ENCODE measurements at regions not wholly inside any gene's neighbourhood (a gene's known extent, or its start where the extent isn't known, plus 50 kb on each side); places are given as distances from the start of the nearest gene placed in this dataset.
A peak's percentile ranks its signal among the peaks of the same experiment; 100 is the strongest.

GRCh38 chr1:172936088-172936645, 114.6 kb downstream of the TNFSF18 start:
- H3K36me3 ChIP-seq (ENCODE audit: control insufficient read depth, insufficient read depth, low read length): no peaks in the 10 kb centered on the region

More at GRCh38 chr1:172936088-172936645, 114.6 kb downstream of the TNFSF18 start:
- H2AFZ ChIP-seq (replicated peaks; ENCODE audit: low read length, poor library complexity): no peak overlapping the region
- H3K4me1 ChIP-seq (ENCODE audit: control insufficient read depth, insufficient read depth, low read length): peaks cover 31% of the 10 kb centered on the region
- ChIA-PET POLR2A (ENCODE audit: unreplicated experiment) (no interaction called here), CTCF (no interaction called here)
- peak overlapping the region; percentile 52 to 83 for H4K8ac ChIP-seq (ENCODE audit: low read depth in 2 of 2, low read length in 2 of 2)
- no peaks in the 10 kb centered on the region for H3K9me3 ChIP-seq (ENCODE audit: control insufficient read depth, insufficient read depth, low read length)
- H3K27me3 ChIP-seq (ENCODE audit: control insufficient read depth, insufficient read depth, low read length): no peaks in the 10 kb centered on the region
- no peak overlapping the region for H3K4me3 ChIP-seq (ENCODE audit: insufficient read depth, low read depth, low read length)
- no peak overlapping the region for H2AK9ac ChIP-seq (replicated peaks; ENCODE audit: low read depth, low read length, poor library complexity)
- peak overlapping the region; percentile 87 for H3K23ac ChIP-seq (ENCODE audit: low read depth, low read length)
- no peak for DNase-seq
- no peak overlapping the region for H3K4me2 ChIP-seq (ENCODE audit: low read depth, low read length)
- H3K9ac ChIP-seq (ENCODE audit: low read depth, low read length): no peak overlapping the region
- peak overlapping the region; percentile 96 for H4K5ac ChIP-seq (ENCODE audit: low read depth, low read length)
- peak overlapping the region; percentile 97 for H3K14ac ChIP-seq (replicated peaks; ENCODE audit: low read depth, low read length)
- peak overlapping the region; percentile 99 for H2BK5ac ChIP-seq (ENCODE audit: low read depth, low read length, poor library complexity, severe bottlenecking)
- peak overlapping the region; percentile 94 for H3K18ac ChIP-seq (ENCODE audit: low read depth, low read length)
- BruUV-seq (replicated peaks): no TSS peak
- H4K20me1 ChIP-seq (ENCODE audit: insufficient read depth, low read length): no peaks in the 10 kb centered on the region
- no peak for ATAC-seq (ENCODE audit: low read depth)
- H3K4ac ChIP-seq (ENCODE audit: low read depth, low read length): peak overlapping the region; percentile 97
- intact Hi-C loops (cut with micrococcal nuclease) (no loop called here), dilution Hi-C loops (cut with HindIII; ENCODE audit: low sequenced_read_pairs, unreplicated experiment) (no loop called here), in situ Hi-C loops (cut with MboI; ENCODE audit: low sequenced_read_pairs) (no loop called here)
- WGBS, 2 experiments (ENCODE audit: extremely low coverage in 2 of 2, insufficient read length in 1 of 2): 100% methylated on average over 1 of the region's 3 CpGs; no CpG with 5 or more reads in 1 of the 2 experiments
- H3K9me1 ChIP-seq (ENCODE audit: insufficient read depth, low read length): peaks cover 17% of the 10 kb centered on the region
- peak overlapping the region; percentile 96 for H2BK120ac ChIP-seq (ENCODE audit: low read depth, low read length)
- H3K27ac ChIP-seq (ENCODE audit: insufficient read depth, low read length): peak overlapping the region; percentile 50
- peaks cover 9 to 33% of the 10 kb centered on the region in 2 experiments; a peak in 3 of 4 replicates for H3K79me1 ChIP-seq (ENCODE audit: low read depth in 1 of 2, low read length in 2 of 2)
- peak overlapping the region; percentile 99 for H2BK15ac ChIP-seq (ENCODE audit: low read depth, low read length)
- H2BK20ac ChIP-seq (ENCODE audit: low read depth, low read length): peak overlapping the region; percentile 98
- H3K56ac ChIP-seq (ENCODE audit: extremely low read depth, insufficient read depth, low read length): peak overlapping the region; percentile 40
- TF ChIP-seq NFE2L2 (IDR thresholded peaks at IDR 0.05; ENCODE audit: low read depth, low read length) (no peak), CEBPB (IDR thresholded peaks at IDR 0.05; ENCODE audit: low read depth, low read length) (no peak), BHLHE40 (IDR thresholded peaks at IDR 0.05; ENCODE audit: low read depth, low read length) (no peak), USF2 (IDR thresholded peaks at IDR 0.05; ENCODE audit: low read depth, low read length) (no peak), RFX5 (IDR thresholded peaks at IDR 0.05; ENCODE audit: low read depth, low read length) (no peak), CTCF (conservative IDR thresholded peaks at IDR 0.05; ENCODE audit: low read depth, low read length) (no peak), RAD21 (IDR thresholded peaks at IDR 0.05; ENCODE audit: low read length) (no peak), MAFK (IDR thresholded peaks at IDR 0.05; ENCODE audit: low read depth, low read length) (no peak), POLR2A (IDR thresholded peaks at IDR 0.05; ENCODE audit: low read depth, low read length) (no peak), MXI1 (IDR thresholded peaks at IDR 0.05; ENCODE audit: borderline replicate concordance, low read depth, low read length) (no peak), CHD1 (IDR thresholded peaks at IDR 0.05; ENCODE audit: low read depth, low read length) (no peak), SMC3 (IDR thresholded peaks at IDR 0.05; ENCODE audit: low read depth, low read length) (no peak), ELK1 (IDR thresholded peaks at IDR 0.05; ENCODE audit: borderline replicate concordance, low read depth, low read length) (no peak), MAZ (IDR thresholded peaks at IDR 0.05; ENCODE audit: borderline replicate concordance, low read depth, low read length) (no peak), RCOR1 (IDR thresholded peaks at IDR 0.05; ENCODE audit: insufficient replicate concordance, low read length) (no peak), FOS (IDR thresholded peaks at IDR 0.05; ENCODE audit: low read depth, low read length) (no peak)
- H2AK5ac ChIP-seq (ENCODE audit: low read depth, low read length): peak overlapping the region; percentile 98
- H4K91ac ChIP-seq (ENCODE audit: insufficient read depth, low read depth, low read length): peak overlapping the region; percentile 95

Measured in IMR-90 (cell line).